ENCODE measurements at regions not wholly inside any gene's neighbourhood (a gene's known extent, or its start where the extent isn't known, plus 50 kb on each side); places are given as distances from the start of the nearest gene placed in this dataset.

DNA sequence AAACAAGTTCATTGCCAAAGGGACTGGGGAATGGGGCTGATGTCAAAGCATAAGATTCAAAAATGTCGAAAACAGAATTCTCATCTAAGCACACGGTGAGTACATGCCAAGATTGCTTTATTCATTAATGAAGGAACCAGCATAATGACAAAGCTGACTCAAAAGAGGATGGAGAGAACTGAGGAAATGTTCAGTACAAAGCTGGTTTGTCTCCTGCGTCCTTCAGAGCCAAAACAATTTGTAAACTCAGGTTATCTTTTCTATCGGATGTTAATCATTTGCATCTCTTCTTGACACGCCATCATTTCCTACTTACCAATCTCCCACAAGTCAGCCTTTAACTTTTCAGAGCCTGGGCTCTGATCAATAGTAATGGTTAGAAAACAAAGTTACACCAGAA, 195.6 kb upstream of the PMEPA1 start:
- TF ChIP-seq, protein P1, sequence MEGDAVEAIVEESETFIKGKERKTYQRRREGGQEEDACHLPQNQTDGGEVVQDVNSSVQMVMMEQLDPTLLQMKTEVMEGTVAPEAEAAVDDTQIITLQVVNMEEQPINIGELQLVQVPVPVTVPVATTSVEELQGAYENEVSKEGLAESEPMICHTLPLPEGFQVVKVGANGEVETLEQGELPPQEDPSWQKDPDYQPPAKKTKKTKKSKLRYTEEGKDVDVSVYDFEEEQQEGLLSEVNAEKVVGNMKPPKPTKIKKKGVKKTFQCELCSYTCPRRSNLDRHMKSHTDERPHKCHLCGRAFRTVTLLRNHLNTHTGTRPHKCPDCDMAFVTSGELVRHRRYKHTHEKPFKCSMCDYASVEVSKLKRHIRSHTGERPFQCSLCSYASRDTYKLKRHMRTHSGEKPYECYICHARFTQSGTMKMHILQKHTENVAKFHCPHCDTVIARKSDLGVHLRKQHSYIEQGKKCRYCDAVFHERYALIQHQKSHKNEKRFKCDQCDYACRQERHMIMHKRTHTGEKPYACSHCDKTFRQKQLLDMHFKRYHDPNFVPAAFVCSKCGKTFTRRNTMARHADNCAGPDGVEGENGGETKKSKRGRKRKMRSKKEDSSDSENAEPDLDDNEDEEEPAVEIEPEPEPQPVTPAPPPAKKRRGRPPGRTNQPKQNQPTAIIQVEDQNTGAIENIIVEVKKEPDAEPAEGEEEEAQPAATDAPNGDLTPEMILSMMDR (IDR thresholded peaks at IDR 0.05), result no peak
- no peak for TF ChIP-seq EP300 (IDR thresholded peaks at IDR 0.05)

All from tibial nerve (tissue), 4 donors.